ENCODE measurements at regions not wholly inside any gene's neighbourhood (a gene's known extent, or its start where the extent isn't known, plus 50 kb on each side); places are given as distances from the start of the nearest gene placed in this dataset.
"Not testable (repeated sequence)": the region's sequence is repeated elsewhere in the genome, so short reads cannot be mapped to it uniquely, and the experiment has no call there.

GRCh38 chr6:104500265-104500664 lies 359.5 kb downstream of the HACE1 start:
- DNase-seq, result no peak

- DNase-seq, result no peak
Observed at GRCh38 chr6:104486035-104486434, 373.7 kb downstream of the HACE1 start.

DNA sequence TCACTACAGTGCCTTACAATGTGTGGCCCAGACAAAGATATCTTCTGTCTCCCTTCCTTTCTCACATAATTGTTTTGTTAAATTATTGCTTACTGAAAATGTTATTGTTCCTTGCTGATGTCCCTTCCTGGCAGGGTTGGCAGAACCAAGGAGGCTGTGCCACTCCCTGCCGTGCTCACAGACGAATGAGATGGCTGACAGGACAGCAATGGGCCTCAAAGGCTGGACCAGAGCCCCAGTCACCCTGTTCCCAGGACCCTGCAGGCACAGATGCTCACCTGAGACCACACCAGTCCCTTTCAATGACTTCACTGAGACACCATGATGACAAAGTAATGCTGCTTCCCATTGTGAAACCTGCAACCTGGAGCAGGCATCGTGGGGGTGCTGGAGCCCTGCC lies 375.1 kb downstream of the HACE1 start:
- DNase-seq, result no peak

DNA sequence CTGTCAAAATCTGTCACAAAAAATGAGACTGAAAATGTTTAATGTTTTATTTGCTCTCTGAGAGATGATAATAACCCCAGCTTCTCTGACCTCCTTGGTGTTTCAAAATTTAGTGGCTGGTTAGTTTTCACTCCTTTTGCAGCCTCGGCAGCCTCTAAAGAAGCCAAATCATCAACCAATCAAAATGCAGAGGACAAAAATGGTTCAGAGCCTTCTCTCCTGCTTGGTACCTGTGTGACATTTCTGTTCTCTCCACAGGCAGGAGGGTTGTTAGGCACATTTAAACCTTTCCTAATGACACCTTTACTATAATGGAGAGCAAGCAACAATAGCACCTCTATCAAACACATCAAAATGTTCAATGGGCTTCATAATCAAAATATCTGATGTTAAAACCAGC lies 375.5 kb downstream of the HACE1 start:
- DNase-seq, result no peak

DNA sequence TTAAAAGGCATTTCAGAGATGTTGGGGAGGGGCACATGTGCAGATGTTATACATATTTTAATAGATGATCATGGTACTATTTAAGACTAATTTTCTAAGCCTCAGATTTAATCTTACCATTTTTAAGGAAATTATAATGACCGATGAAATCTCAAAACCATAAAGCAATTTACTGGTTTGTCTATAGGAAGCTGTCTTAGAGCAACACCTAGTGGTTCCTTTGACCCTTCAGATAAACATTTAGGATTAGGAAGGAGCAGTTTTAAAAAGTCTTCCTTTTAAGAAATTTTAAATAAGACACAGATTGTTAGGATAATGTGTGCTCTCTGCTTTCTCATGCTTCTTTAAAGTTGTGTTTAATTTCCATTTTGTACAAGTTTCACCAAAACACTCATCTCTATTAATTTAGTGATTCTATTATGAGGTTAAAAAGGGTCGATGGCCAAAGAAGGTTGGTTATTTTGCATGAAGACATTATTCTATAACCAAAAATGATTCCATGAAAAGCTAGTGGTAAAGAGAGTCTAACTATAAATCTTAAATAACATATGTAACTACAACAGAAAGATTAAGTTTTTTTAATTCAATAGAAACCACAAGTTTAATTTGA lies 376.4 kb downstream of the HACE1 start:
- DNase-seq, result peak; percentile 49 to 53

DNA sequence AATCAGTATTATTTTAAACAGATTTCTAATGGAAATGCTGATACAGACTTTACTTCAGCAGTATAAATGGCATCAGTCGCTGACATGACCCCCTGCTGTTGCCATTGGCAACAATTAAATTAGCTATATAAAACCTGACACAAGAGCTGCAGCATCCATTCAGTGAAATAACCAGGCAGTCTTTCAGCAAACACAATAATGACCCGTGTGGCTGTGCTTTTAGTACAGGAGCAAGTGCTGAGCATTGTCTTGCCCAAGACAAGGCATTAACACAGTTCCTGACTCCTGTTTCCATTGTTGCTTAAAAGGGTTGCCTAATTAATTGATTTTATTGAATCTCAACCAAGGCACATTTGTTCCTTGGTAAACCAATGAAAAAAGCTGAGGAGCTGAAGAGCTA lies 382.1 kb downstream of the HACE1 start:
- DNase-seq, result no peak

DNA sequence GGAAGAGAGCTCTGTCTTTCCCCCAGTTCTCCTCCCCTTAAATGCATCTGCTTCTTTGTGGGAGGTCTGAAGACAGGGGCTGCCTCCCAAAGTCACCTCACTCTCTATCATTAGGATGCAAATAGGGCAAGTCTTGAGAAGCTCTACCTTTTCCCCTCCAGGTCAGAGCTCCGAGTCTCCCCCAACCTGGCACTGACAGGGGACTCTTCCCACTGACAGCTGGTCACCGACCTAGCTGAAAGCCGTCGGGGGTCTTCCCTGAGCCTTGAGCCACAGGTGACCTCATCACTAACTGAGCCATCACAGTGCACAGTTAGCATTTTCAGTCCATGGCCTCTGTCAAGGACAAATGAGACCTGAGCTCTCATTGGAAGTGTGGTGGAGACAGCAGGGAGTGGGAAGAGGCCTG lies 386.7 kb downstream of the HACE1 start:
- no peak for DNase-seq

GRCh38 chr6:104472021-104472901 lies 387.5 kb downstream of the HACE1 start:
- no peak for DNase-seq

GRCh38 chr6:104466306-104466705 lies 393.4 kb downstream of the HACE1 start:
- no peak for DNase-seq

DNA sequence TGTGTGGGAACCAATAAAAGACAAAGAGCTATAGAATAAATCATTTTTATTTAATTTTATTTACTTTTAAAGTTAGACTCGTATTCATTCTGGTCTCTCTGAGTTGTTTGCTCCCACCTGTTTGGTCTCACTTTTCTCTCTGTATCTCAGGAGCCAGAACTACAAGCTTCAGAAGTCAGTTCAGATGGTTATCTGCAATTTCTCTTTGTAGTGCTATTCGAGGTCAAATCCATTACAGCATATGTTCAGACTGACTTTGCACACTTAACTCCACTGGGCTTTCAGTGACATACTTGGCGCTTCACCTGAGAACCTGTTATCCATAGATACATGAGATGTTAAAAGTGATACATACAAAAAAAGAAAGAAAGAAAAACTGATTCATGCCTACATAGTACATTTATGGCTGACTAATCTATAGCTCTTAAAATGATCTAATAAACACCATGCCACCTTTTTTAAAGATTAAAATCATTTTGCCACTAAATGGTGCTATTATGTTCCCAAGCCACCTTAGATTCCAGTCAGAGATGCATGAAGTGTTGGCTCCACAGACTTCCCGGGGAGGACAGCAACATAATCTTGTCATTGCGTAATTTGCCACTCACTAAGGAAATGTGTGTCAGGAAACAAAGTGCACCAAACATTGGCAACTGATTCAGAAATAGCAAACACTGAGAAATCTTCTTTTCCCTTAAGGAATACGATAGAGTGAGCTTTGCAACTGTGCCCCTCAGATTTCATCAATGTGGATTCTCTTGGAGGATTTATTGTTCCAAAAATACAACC lies 396.7 kb downstream of the HACE1 start:
- no peak for DNase-seq

- DNase-seq, result no peak
Observed at GRCh38 chr6:104460738-104461483, 398.8 kb downstream of the HACE1 start.

DNA sequence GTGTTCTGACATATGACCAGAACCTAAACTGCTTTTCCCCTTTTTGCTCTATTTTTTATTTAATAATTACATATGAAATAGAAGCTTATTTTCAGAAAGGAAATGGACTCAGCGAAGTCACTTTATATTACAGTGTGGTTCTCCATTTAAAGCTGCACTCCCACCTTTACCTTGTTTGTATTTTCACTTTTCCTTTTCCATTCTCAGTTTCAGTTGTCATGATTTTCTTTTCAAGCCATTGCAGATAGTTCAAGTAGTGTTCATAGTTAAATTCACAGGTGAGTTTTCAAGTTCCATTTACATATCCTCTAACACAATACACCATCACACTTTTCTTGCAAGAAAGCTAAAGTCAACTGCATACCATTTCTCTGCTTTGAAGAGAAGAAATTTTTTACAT lies 400.2 kb downstream of the HACE1 start:
- no peak for DNase-seq

GRCh38 chr6:104449918-104450317 lies 409.8 kb downstream of the HACE1 start:
- no peak for DNase-seq

GRCh38 chr6:104446101-104447080 lies 413.3 kb downstream of the HACE1 start:
- not testable (repeated sequence) for DNase-seq

GRCh38 chr6:104434519-104434918 lies 425.2 kb downstream of the HACE1 start:
- DNase-seq, result no peak

DNA sequence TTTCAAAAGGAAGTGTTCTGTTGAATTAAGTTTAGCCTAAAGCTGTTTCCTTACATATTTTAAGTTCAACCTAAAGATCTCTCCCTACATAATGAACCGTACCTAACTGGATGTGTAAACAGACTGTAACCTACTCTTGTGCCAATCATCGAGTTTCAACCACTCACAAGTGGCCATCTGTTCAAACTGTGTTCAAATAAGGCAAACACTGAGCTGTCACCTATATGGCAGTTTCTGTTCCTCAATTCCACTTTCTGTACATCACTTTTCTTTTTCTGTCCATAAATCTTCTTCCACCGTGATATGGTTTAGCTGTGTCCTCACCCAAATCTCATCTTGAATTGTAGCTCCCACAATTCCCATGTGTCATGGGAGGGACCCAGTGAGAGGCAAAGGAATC lies 428.6 kb downstream of the HACE1 start:
- no peak for DNase-seq

- DNase-seq, result no peak
Observed at GRCh38 chr6:104428184-104428583, 431.5 kb downstream of the HACE1 start.

GRCh38 chr6:104423691-104424090 lies 436.0 kb downstream of the HACE1 start:
- no peak for DNase-seq

DNA sequence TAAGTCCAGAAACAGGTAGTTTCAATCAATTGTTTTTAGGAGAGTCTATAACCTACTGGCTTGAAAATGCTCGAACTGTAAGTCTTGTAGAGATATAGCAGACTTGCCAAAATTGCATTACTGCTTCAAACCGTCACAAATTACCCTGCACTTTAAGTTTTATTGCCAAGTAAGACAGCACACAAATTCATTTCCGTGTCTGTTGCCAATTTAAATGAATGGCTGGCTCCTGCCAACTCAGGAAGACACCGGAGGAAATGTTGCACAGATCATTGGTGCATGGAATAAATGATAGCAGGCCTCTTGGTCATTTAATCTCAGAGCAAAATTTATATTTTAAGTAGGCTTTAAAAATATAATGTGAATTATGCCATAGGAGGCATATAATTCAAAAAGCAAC lies 438.1 kb downstream of the HACE1 start:
- DNase-seq, result no peak

DNA sequence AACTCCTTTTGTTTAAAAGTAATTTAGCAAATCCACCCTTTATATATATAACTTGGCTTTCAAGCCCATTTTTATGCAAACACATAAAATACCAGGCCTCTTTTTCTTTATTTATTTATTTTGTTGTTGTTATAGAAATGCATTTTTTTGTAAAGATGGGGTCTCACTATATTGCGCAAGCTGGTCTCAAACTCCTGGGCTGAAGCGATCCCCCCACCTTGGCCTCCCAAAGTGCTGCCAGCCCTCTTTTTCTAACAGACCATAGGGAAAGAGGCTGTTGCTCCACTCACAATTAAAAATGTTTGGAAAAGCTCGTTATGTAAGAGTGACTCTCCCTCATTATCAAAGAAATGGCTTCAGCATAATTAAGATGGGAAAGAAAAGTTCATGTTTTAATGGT lies 440.9 kb downstream of the HACE1 start:
- DNase-seq, result no peak

GRCh38 chr6:104418125-104418524 lies 441.6 kb downstream of the HACE1 start:
- peak; percentile 84 to 91 for DNase-seq

- DNase-seq, result no peak
Observed at GRCh38 chr6:104414723-104415122, 445.0 kb downstream of the HACE1 start.

Data from AML-193 (cell line).